Left ventricle myocardium inferior (tissue), 1 donor: ENCODE measurements at regions not wholly inside any gene's neighbourhood (a gene's known extent, or its start where the extent isn't known, plus 50 kb on each side); places are given as distances from the start of the nearest gene placed in this dataset.

Source experiments
- DNase-seq: peaks from one replicate; pipeline ENCODE4 v3.0.0-alpha.2; 2020
- H3K27ac ChIP-seq: fragments of 200-600 bp; replicated peaks from 2 replicates; pipeline ENCODE4 v1.8.0; 2021
- H3K27me3 ChIP-seq: fragments of 200-600 bp; 2 replicates; pipeline ENCODE4 v1.8.0; 2021; ENCODE audit warnings: low read depth
- H3K36me3 ChIP-seq: fragments of 200-600 bp; 2 replicates; pipeline ENCODE4 v1.8.0; 2021
- H3K4me1 ChIP-seq: fragments of 200-600 bp; 2 replicates; pipeline ENCODE4 v1.8.0; 2021
- H3K4me3 ChIP-seq: fragments of 200-600 bp; 2 replicates; pipeline ENCODE4 v1.8.0; 2021; ENCODE audit warnings: mild to moderate bottlenecking, moderate library complexity
- H3K9me3 ChIP-seq: fragments of 200-600 bp; replicated peaks from 2 replicates; pipeline ENCODE4 v1.8.0; 2021
- CTCF ChIP-seq: fragments of 200-600 bp; IDR thresholded peaks from 2 replicates; pipeline ENCODE4 v1.8.0; 2021; ENCODE audit warnings: antibody characterized with exemption, mild to moderate bottlenecking, borderline replicate concordance
- intact Hi-C: fragments of 100-400 bp; cut with micrococcal nuclease; formaldehyde crosslinking; loops from one replicate; pipeline ENCODE4 v1.11.0; 2022
- donor health status: DM: no; HTN: yes; CAD: no; lungs with severe emphysema.

DNA sequence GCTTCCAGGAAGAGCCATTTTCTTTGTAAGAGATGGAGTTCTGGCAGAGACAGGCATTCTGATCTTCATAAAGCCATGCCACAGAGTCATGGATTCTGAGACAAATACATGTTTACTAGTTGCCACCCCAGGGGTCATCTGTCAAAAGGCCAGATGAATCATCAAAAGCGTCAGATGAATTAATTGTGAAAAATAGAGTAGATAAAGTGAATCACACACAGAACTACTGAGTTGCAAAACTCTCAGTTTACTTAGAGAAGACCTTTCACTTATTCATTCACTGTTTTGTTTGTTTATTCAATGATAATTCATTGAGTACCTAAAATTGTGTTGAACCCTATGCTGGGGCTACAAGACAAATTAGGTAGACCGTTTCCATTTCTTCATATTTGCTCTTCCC lies 157.7 kb upstream of the SERPINE2 start:
- DNase-seq, result no peak
- no peak overlapping the region for H3K4me3 ChIP-seq
- no peaks in the 10 kb centered on the region for H3K36me3 ChIP-seq
- peaks cover 7% of the 10 kb centered on the region for H3K9me3 ChIP-seq
- no peak for TF ChIP-seq CTCF
- H3K27ac ChIP-seq, result peak overlapping the region; percentile 46
- intact Hi-C loops, result no loop called here
- no peaks in the 10 kb centered on the region for H3K27me3 ChIP-seq
- peaks cover 3% of the 10 kb centered on the region for H3K4me1 ChIP-seq

GRCh38 chr2:224195925-224196571 lies 157.0 kb upstream of the SERPINE2 start:
- H3K27me3 ChIP-seq, result no peaks in the 10 kb centered on the region
- intact Hi-C loops, result no loop called here
- H3K4me3 ChIP-seq, result no peak overlapping the region
- peaks cover 3% of the 10 kb centered on the region for H3K4me1 ChIP-seq
- H3K9me3 ChIP-seq, result peaks cover 7% of the 10 kb centered on the region
- DNase-seq, result peak; percentile 22
- TF ChIP-seq CTCF, result no peak
- H3K36me3 ChIP-seq, result no peaks in the 10 kb centered on the region
- H3K27ac ChIP-seq, result peak overlapping the region; percentile 61

- Histone ChIP-seq H3K36me3 (no peaks in the 10 kb centered on the region), H3K27ac (no peak overlapping the region), H3K9me3 (peaks cover 7% of the 10 kb centered on the region), H3K27me3 (no peaks in the 10 kb centered on the region), H3K4me3 (no peak overlapping the region), H3K4me1 (peaks cover 3% of the 10 kb centered on the region)
- TF ChIP-seq CTCF, result no peak
- no peak for DNase-seq
- intact Hi-C loops, result no loop called here
Observed at GRCh38 chr2:224194161-224194560, 155.1 kb upstream of the SERPINE2 start.

- Histone ChIP-seq H3K9me3 (peaks cover 18% of the 10 kb centered on the region), H3K27ac (no peak overlapping the region), H3K27me3 (no peaks in the 10 kb centered on the region), H3K4me3 (no peak overlapping the region), H3K4me1 (peaks cover 3% of the 10 kb centered on the region), H3K36me3 (no peaks in the 10 kb centered on the region)
- TF ChIP-seq CTCF, result no peak
- no peak for DNase-seq
- intact Hi-C loops, result no loop called here
Observed at GRCh38 chr2:224191465-224191864, 152.4 kb upstream of the SERPINE2 start.

DNA sequence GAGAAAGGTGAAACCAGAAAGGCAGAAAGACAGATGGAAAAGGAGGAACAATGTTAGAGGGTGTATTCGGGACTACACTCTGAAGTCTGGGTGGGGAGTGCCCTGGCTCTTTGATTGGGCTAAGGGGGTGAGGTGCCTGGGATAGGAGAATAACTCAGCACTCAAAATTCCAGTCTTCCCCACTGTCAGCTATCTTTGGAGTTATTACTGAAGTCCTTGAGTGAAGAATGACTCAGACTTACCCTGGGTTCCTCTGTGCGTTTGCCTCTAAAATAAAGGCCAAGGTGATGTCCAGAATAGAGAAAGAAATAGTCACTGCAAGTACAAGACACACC lies 151.8 kb upstream of the SERPINE2 start:
- Histone ChIP-seq H3K27me3 (no peaks in the 10 kb centered on the region), H3K4me1 (peaks cover 3% of the 10 kb centered on the region), H3K27ac (no peak overlapping the region), H3K4me3 (no peak overlapping the region), H3K36me3 (no peaks in the 10 kb centered on the region), H3K9me3 (peaks cover 18% of the 10 kb centered on the region)
- TF ChIP-seq CTCF, result no peak
- no peak for DNase-seq
- intact Hi-C loops, result no loop called here
